Tibial nerve (tissue), 4 donors: ENCODE measurements at regions not wholly inside any gene's neighbourhood (a gene's known extent, or its start where the extent isn't known, plus 50 kb on each side); places are given as distances from the start of the nearest gene placed in this dataset.

Experiments
- DNase-seq, 2 donors: peaks; one replicate each; pipeline ENCODE4 v3.0.0-alpha.2; 2019; ENCODE audit warnings: low spot score in 2 of 2
- H3K27ac ChIP-seq, 4 donors: fragments of 200-600 bp; sonication (generic) in 3 of 4; one replicate each; pipeline ENCODE4 v1.5.1; 2017 to 2019; ENCODE audit warnings: mild to moderate bottlenecking in 1 of 4
- H3K27me3 ChIP-seq, 2 donors: fragments of 200-600 bp; sonication (generic) in 1 of 2; one replicate each; pipeline versions ENCODE4 v1.5.1 to v1.6.0; 2017 to 2019
- H3K36me3 ChIP-seq, 3 donors: fragments of 200-600 bp; sonication (generic); one replicate each; pipeline ENCODE4 v1.5.1; 2018 to 2019
- H3K4me1 ChIP-seq, 4 donors: fragments of 200-600 bp; sonication (generic) in 3 of 4; one replicate each; pipeline ENCODE4 v1.5.1; 2017 to 2019
- H3K4me3 ChIP-seq, 4 donors: fragments of 200-600 bp; sonication (generic) in 3 of 4; one replicate each; pipeline ENCODE4 v1.5.1; 2017 to 2019; ENCODE audit warnings: mild to moderate bottlenecking in 1 of 4, moderate library complexity in 1 of 4
- H3K9me3 ChIP-seq, 4 donors: fragments of 200-600 bp; sonication (generic) in 3 of 4; one replicate each; pipeline ENCODE4 v1.5.1; 2017 to 2019
- EP300 ChIP-seq, 2 donors: sonication (generic); formaldehyde crosslinking; IDR thresholded peaks; one replicate each; pipeline ENCODE4 v1.6.1; 2017; ENCODE audit warnings: antibody characterized with exemption in 2 of 2, mild to moderate bottlenecking in 1 of 2
- POLR2A ChIP-seq, 2 donors: fragments of 450-650 bp; IDR thresholded peaks; one replicate each; pipeline ENCODE4 v1.6.1; 2017; ENCODE audit warnings: antibody characterized with exemption in 2 of 2, mild to moderate bottlenecking in 2 of 2, moderate library complexity in 2 of 2
- WGBS, 2 donors: methylation state at CpG; one replicate each; pipeline ENCODE4 v1.1.5; 2018; 5-methylcytosine and 5-hydroxymethylcytosine counted together
- TF ChIP-seq, protein P1 (sequence below), 5 experiments: fragments of 200-600 bp in 3 of 5; fragments of 450-650 bp in 2 of 5; sonication (generic) in 3 of 5; IDR thresholded peaks; one replicate each; pipeline ENCODE4 v1.5.1; 2016 to 2019; ENCODE audit warnings: antibody characterized with exemption in 5 of 5, mild to moderate bottlenecking in 3 of 5, moderate library complexity in 2 of 5

GRCh38 chr18:26757263-26758019 lies 108.1 kb downstream of the AQP4 start:
- Histone ChIP-seq H3K4me1 (peaks cover 0 to 24% (median 0%) of the 10 kb centered on the region in 4 donors), H3K27me3 (no peaks in the 10 kb centered on the region), H3K4me3 (no peak overlapping the region), H3K27ac (no peak overlapping the region), H3K36me3 (no peaks in the 10 kb centered on the region), H3K9me3 (no peaks in the 10 kb centered on the region)
- WGBS, 2 donors = 23 to 31% methylated on average over 4 of the region's 4 CpGs
- no peak for DNase-seq
- TF ChIP-seq POLR2A (IDR thresholded peaks at IDR 0.05) (no peak), EP300 (IDR thresholded peaks at IDR 0.05) (no peak)
- TF ChIP-seq, protein P1, sequence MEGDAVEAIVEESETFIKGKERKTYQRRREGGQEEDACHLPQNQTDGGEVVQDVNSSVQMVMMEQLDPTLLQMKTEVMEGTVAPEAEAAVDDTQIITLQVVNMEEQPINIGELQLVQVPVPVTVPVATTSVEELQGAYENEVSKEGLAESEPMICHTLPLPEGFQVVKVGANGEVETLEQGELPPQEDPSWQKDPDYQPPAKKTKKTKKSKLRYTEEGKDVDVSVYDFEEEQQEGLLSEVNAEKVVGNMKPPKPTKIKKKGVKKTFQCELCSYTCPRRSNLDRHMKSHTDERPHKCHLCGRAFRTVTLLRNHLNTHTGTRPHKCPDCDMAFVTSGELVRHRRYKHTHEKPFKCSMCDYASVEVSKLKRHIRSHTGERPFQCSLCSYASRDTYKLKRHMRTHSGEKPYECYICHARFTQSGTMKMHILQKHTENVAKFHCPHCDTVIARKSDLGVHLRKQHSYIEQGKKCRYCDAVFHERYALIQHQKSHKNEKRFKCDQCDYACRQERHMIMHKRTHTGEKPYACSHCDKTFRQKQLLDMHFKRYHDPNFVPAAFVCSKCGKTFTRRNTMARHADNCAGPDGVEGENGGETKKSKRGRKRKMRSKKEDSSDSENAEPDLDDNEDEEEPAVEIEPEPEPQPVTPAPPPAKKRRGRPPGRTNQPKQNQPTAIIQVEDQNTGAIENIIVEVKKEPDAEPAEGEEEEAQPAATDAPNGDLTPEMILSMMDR (IDR thresholded peaks at IDR 0.05) = no peak

DNA sequence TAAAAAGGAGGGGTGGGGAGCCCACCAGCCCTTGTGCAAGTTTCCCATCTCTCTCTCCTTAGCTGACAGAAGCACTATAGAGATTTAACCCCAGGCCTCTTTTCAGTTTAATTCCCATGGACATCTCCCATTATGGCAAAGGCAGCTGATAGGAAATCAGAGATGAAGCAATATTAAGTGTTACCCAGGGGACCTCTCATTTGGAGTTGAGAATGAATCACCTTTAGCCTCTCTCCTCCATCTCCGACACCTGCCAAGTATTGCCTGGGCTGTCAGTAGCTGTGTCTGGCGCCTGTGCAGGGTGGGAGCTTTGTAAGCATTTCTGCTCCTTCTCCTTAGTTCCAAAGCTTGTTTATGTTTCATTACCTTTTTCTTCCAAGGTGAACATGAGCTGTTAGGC lies 109.0 kb downstream of the AQP4 start:
- Histone ChIP-seq H3K9me3 (no peaks in the 10 kb centered on the region), H3K27me3 (no peaks in the 10 kb centered on the region), H3K4me3 (no peak overlapping the region), H3K36me3 (no peaks in the 10 kb centered on the region), H3K27ac (no peak overlapping the region), H3K4me1 (peaks cover 0 to 27% (median 0%) of the 10 kb centered on the region in 4 donors)
- TF ChIP-seq, protein P1 (IDR thresholded peaks at IDR 0.05) = no peak
- no peak for TF ChIP-seq EP300 (IDR thresholded peaks at IDR 0.05)
- no peak for TF ChIP-seq POLR2A (IDR thresholded peaks at IDR 0.05)
- 75 to 81% methylated on average over 2 of the region's 2 CpGs for WGBS, 2 donors
- DNase-seq = no peak

GRCh38 chr18:26746826-26747475 lies 118.6 kb downstream of the AQP4 start:
- WGBS, 2 donors = 37 to 39% methylated on average over 10 of the region's 10 CpGs
- peaks cover 0 to 26% (median 4%) of the 10 kb centered on the region in 4 donors for H3K4me1 ChIP-seq
- no peaks in the 10 kb centered on the region for H3K36me3 ChIP-seq
- H3K9me3 ChIP-seq = no peaks in the 10 kb centered on the region
- TF ChIP-seq POLR2A (IDR thresholded peaks at IDR 0.05) = no peak
- TF ChIP-seq EP300 (IDR thresholded peaks at IDR 0.05) = no peak
- TF ChIP-seq, protein P1 (IDR thresholded peaks at IDR 0.05) = no peak
- no peak for DNase-seq
- no peaks in the 10 kb centered on the region for H3K27me3 ChIP-seq
- no peak overlapping the region for H3K4me3 ChIP-seq
- H3K27ac ChIP-seq = no peak overlapping the region

- H3K27me3 ChIP-seq = no peaks in the 10 kb centered on the region
- no peaks in the 10 kb centered on the region for H3K36me3 ChIP-seq
- no peaks in the 10 kb centered on the region for H3K9me3 ChIP-seq
- DNase-seq = no peak
- no peak overlapping the region for H3K27ac ChIP-seq
- peaks cover 0 to 27% (median 4%) of the 10 kb centered on the region in 4 donors for H3K4me1 ChIP-seq
- TF ChIP-seq POLR2A (IDR thresholded peaks at IDR 0.05) = no peak
- TF ChIP-seq EP300 (IDR thresholded peaks at IDR 0.05) = no peak
- TF ChIP-seq, protein P1 (IDR thresholded peaks at IDR 0.05) = no peak
- H3K4me3 ChIP-seq = no peak overlapping the region
- WGBS, 2 donors = 29 to 31% methylated on average over 5 of the region's 5 CpGs
These were observed 119.1 kb downstream of the AQP4 start for GRCh38 chr18:26746398-26746797.
